NCI-H1092 (cell line): ENCODE measurements at regions not wholly inside any gene's neighbourhood (a gene's known extent, or its start where the extent isn't known, plus 50 kb on each side); places are given as distances from the start of the nearest gene placed in this dataset.

Source experiments
- DNase-seq: peaks from one replicate; lab custom pipeline; 2025; lab: John Stamatoyannopoulos, UW

DNA sequence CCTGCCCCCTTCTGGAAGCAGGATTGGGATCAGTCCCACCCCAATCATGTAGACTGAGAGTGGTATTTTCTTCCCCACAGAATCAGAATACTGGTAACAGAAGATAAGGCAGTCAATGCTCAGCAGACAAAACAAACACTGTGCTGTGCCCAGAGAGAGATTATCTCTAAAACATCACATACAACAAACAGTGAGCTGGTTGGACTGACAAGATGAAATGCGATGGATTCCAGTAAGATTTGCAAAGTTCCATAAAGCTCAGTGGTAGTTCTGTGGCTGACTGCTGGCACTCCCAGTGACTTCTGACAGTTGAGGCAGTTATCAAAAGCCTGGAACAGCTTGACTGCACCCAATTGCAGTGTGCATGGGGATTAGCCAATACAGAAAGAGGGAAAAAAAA, 311.5 kb upstream of the MGAT5 start:
- no peak for DNase-seq

DNA sequence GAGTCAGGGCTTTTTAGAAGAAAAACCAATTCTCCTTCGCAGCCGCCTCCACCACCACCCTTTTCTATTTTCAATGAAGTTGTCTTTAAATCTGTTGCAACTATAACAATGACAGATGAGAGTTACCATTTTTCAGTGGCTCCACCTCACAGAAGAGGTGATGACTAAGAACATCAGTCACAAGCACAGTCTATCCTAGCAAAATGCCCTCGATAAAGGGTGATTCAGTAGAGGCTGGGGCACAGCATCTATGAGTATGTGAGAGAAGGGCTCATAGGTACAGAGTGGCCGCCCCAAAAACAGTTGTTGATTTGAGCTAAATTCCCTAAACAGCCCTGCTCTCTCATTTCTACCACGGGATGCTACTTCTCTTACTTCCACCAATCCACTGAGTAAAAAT, 310.8 kb upstream of the MGAT5 start:
- no peak for DNase-seq

DNA sequence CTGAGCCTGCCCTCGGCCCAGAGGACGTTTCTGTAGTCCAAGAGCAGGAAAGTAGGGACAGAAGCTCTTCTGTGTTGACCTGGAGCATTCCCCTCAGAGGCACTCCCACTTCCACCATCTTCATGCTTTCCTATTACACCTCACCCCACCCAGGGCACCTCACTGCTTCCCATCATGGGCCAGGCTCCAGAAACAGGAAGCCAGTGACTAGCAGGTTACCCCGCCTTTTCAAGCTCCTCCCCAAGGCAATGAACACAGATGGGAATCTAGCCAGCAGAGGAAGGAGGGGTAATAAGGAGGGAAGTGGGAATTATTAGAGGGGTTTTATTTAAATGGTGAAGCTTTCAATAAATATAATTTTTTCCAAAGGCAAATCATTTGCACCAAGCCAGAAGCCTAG, 308.8 kb upstream of the MGAT5 start:
- no peak for DNase-seq

DNA sequence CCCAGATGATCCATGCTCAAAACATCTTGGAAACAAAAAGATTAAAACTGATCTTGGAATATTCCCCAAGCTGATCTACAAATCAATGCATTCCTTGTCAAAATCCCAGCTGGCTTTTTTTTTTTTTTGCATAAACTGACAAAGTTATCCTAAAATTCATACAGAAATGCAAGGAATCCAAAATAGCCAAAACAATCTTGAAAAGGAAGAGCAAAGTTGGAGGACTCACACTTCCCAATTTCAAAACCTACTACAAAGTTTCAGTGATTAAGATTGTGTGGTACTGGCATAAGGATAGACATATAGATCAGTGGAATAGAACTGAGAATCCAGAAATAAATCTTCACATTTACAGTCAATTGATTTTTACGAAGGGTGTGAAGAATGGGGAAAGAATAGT, 306.8 kb upstream of the MGAT5 start:
- no peak for DNase-seq

DNA sequence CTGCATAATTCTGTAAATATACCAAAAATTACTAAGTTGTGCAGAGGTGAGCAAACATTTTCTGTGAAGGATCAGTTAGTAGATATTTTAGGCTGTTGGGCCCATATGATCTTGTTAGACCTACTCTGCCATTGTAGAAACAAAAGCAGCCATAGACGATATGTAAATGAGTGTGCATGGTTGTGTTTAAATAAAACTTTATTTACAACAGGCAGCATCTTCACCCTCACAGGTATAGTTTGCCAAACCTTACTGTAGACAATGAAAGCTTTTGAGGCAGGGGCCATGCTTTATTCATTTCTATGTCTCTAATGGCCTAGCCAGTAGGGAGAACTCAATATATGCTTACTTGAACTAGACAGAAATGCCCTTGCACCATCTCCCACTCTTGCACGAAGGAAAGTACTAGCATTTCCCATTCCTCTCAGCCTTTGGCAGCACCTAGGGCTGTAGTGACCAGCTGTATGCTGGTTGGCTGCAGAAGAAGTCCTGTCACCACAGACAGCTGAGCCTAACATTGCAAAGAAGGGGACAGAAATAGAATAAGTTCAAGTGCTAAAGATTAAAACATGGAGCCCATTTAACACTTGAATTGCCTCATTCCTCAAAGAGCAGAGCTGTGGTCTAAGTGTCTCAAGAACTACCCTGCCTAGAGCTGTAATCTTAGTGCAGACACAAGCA, 305.1 kb upstream of the MGAT5 start:
- no peak for DNase-seq

DNA sequence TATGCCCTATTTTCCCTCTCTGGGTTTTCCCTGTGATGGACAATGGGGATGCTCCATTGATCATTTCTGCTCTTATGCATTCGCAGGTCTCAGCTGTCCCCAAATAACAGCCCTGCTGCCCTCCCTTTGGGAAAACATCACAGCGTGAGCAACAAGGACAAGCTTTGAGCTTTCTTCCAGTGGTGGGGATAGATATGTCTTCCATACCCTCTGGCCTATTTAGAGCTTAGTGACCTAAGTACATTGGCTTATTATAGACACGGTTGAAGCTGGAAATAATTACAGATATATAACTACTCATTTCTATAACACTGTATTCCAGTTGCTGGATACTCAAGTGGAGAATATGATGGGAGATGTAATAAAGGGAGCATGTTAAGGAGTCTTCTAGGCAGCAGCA, 304.3 kb upstream of the MGAT5 start:
- no peak for DNase-seq

DNA sequence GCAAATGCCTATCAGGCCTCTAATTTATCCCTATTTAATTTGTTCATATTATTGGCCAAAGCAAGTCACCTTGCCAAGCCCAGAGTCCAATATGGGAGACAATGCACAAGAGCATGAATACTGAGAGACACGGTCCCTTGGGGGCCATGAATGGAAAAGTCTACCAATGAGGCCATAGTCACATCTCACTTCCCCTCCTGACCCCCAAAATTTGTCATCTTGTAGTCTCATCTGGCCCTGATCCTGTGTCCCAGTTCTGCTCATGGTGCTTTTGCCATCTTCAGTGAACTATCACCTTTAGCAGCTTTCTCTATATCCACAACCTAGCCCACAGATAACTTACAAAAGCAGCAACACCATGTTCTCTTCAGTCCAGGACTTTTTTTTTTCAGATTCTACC, 302.7 kb upstream of the MGAT5 start:
- no peak for DNase-seq

DNA sequence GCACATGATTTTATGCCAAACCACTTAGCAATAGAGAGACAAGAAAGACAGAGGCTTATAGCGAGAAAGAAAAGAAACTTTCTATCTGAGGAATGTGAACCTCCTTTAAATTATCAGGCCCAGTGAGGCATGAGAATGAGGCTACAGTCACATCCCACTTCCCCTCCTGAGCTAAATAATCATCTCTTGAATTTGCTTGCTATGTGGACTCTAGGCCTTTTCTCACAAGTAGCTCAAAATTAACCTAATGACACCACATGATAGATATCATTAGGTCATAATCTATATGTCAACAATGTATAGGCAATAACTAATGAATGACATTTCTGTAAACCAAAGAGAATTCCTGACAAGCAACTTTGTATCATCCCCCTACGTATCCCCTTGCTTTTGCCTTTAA, 301.5 kb upstream of the MGAT5 start:
- DNase-seq = no peak

DNA sequence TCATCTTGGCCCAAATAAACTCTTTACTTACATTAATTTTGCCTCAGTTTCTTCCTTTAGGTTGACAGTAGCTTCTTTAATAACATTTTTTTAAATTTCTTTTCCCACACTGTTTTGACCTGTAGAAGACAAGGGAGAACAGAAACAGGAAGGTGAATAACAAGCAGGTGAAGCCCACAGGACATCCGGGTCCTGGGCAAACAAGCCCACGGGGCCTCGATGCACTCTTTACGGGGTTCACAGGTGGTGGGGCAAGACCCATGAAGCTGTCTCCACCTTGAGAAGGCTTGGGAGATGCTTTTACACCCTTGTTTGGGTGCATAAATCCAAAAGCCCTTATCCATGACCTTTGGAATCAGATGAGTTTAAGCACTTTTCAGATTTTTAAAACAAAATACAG, 301.0 kb upstream of the MGAT5 start:
- DNase-seq = no peak

DNA sequence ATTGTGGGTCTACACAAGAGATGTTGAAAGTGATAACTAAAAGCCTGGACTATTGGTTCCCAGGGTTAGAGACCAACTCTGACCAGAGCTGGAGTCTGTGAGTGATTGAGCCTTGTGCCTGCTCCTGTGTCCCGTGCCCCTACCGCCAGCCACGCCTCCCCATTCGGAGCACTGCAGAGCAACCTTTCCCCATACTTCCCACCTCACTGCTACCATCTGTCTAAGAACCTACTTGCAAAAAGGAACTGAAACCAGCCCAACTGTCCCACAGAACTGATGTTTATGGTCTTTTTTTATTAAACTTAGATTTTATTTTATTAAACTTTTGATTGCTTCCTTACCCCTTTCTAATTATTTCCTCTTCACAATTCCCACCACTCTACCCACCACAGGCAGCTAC, 300.3 kb upstream of the MGAT5 start:
- no peak for DNase-seq

DNA sequence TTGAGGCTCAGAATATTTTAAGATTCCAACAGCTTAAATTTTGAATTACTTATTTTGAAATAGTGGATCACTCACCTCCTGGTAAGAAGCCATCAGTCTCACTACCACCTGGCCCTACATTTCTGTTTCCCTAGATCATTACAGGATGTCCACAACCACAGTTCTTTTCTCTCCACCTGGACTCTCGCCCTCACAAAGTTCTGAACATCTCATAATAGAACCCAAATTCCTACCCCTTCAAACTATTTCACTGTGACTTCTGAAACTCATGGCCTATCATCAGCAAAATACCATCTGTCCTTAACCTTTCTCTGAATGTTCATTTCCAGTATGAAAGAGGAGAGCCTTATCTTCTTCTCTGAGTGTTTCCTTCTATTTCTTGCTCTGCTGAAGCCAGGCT, 299.2 kb upstream of the MGAT5 start:
- DNase-seq = no peak

DNA sequence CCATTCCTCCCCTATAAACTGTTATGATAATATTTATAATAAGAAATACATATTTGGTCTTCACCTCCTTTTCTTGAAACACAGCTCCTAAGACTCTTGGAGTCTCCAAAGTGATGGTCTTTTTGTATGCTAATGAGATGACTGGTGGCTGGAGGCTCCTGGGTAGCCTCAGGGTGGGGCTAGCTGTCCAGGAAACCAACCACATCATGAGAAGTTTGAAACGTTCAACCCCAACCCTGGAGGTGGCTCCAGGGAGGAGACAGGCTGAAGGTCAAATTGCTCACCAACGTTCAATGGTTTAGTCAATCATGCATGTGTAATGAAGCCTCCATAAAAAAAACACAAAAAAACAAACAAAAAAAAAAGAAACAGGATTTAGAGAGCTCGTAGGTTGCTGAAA, 298.7 kb upstream of the MGAT5 start:
- DNase-seq = no peak

DNA sequence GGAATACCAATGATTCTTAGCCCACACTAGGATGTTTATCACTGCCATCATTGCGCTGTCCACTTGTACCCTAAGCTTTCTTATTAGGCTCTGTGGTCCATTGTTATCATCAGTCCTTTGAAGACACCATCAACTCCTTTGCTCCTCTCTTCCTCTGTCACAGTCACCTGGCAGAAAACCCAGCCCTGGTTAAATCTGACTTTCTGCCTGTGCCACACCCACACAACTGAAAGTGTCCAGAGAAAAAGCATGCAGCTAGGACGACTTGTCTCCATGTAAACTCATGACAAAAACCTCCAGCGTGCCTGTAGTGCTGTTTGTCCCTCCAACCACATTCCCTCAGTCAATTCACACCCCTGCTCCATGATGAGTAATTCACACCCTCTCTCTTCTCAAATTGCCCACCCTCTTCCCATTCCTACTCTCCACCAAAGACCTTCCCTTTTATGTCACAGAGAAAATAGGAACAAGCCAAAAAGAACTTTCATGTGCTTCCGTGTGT, 297.4 kb upstream of the MGAT5 start:
- no peak for DNase-seq

DNA sequence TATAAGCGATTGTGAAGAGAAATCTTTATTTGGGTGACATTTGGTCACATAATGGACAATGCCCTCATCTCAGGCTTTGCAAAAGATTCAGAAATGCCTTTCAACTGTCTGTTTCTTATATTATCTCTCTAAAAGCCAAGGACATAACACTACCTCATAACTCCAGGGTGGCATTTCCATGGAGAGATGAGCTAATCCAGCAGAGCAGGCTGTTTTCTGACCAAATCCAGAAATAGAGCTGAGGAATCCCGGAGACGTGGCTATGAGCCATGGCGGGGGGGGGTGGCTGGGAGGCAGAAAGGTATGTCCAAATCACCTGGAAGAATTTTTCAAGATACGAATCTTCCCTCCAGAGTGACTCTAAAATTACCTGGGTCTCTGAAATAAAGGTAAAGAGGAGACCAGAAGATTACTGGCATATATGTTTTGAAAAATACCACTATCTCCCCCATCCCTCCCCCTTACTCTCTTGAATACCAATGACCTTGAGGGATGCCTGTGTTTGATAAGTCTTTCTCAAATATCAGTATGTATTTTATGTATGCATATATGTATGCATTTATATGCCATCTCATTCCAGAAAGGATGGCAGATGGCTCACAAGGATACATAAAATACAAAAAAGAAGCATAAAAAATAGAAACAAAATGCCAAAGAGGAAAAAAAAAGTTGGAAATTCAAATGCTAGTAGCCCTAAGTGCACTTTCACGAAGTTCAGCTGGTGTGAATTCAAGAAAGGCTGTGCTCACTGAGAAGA, 296.0 kb upstream of the MGAT5 start:
- DNase-seq = no peak

DNA sequence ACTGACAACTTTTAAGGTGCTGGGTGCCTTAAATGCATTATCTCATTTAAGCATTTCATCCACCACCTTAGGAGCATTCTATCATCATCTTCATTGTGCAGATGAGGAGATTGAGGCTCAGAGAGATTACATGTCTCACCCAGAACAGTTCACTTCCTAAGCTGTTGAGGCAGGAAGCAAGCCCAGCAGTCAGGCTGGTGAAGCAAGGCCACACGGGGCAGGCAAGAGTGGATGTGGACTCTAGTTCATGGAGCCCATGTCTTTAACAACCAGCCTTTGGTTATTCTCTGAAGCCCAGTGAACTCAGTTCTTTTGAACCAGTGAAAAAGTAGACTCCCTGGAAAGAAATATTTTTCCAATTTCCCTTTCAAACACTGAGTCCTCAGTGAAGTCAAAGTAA, 294.8 kb upstream of the MGAT5 start:
- no peak for DNase-seq

DNA sequence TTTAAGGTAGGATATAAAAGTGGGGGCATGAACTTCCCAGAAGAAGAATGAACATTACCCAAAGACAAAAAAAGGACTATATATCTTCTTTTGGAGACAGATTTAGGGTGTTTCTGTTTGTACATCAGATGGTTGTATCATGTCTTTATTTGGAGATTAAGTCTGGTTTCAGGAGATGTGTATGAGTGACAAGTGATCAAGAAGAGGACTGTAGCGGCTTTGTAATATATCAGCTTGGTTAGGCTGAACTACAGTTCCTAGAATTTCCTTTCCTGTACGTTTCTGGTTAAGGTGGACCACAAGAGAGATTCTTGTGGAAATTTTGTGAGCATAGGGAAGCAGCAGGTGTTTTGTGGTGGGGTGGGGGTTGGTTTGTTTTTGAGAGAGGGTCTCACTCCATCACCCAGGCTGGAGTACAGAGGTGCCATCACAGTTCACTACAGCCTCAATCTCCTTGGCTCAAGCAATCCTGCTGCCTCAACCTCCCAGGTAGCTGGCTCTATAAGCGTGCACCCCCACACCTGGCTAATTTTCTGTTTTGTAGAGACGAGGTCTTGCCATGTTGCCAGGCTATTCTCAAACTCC, 287.1 kb upstream of the MGAT5 start:
- no peak for DNase-seq

DNA sequence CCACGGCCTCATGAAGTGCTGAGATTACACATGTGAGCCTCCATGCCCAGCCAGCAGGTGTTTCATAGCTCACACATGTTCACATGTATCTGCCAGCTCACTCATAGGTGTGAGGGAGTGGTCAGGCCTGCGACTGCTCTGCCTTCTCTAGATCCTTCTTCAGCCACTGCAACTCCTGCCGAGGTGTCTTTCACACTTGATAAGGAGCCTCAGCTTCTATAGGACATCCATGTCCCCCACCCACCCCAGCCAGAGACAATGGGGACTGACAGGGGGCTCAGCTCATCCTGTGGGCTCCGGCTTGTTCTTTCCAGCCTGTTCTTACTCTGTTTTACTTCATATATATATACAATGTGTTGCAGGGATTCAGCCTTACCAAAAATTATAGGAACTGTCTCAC, 286.5 kb upstream of the MGAT5 start:
- DNase-seq = no peak

DNA sequence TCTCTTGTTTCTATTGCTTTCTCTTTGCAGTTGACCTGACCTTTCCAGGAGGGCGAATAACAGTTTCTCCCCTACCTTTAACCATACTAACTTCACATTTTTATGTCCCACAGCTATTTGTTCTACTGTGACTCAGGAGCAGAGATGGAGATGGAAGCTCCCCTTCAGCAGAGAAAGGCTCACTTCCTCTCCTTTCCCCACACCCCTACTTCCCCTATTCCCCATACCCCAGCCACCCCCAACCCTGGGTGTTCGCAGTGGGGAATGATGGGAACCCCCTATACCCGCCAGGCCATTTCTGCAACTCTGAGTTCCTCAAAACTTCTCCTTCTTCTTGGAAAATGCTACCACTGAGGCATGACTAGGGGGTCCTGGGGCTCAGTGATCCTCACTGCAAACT, 285.4 kb upstream of the MGAT5 start:
- DNase-seq = no peak

DNA sequence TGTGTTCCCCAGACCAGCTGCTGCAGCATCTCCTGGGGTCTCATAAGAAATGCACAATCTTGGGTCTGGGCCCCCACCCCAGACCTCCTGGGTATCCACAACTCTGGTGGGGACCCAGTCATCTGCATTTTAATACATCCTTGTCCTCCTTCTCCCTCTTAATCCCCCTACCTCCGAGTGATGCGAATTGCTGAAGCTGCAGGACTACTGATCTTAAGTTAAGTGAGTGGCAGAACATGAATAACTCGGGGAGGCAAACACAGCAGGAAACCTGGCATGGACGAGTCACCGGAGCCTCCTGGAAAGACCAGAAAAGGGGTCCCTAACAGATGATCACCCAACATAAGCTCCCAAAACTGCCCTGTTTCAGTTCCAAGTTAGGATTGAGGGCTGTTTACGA, 283.2 kb upstream of the MGAT5 start:
- DNase-seq = no peak

DNA sequence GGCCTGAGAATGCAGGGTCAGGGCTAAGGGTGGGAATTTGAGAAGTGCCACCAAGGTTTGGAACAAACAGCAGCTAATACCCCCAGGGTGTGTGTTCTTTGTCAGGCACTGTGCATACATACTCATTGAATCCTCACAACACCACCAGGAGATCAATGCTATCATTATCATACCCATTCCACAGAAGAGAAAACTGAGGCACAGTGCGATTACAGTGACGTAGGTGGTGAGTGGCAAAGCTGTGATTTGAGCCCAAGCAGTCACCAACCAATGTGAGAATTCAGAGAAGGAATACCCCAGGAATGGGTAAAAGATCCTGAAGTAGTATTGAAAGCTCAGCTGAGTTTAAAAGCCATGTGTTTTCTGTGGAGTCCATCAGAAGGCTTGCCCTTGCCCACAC, 281.6 kb upstream of the MGAT5 start:
- DNase-seq = no peak

DNA sequence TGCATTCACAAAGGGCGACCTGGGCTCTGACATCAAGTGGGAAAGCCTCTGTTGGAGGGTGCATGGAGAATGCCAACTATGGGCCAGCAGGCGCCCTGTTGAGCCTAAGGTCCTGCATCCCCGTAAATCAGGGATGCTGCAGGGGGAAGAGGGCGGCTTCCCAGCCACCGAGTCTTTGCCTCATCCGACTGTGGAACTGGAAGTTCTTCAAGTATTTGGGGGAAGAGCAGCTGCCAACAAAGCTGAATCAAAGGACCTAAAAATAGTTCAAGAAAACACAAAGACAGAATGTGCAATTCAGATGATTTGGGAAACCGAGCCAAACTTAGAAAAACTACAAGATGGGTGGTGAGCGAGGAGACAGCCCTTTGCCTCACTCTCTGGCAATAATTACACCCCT, 281.1 kb upstream of the MGAT5 start:
- no peak for DNase-seq

DNA sequence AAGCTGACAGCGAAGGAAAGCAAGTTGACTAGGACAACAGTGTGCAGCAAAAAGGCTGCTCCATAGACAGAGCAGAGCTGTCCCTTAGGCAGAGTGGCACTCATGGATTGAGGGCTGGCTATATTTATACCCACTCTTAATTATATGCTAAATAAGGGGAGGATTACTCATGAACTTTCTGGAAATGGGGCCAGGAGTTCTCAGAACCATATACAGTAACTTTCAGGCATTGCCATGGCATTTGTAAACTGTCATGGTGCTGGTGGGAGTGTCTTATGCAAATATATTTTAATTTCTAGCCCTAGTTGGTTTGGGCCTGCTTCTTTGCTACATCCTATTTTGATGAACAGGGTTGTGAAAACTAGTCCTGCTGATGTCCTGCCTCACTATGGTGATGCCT, 279.5 kb upstream of the MGAT5 start:
- DNase-seq = no peak

DNA sequence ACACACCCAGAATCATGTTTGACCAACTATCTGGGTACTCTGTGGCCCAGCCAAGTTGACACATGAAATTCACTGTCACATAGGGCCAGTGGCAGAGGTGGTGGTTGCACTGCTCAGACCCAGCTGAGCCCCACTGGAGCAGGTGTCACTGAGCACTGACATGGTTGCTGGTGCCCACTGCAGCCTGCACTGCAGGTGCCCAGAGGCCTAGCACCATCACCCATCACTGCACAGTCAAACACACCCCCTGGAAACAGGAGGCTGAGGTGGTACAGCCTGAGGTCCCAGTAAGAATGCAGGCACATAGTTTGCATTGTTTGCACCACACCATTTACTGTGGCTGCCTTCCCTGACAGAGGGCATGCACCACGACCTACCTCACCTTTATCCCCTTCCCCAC, 278.7 kb upstream of the MGAT5 start:
- DNase-seq = no peak
